Activated CD4-positive, alpha-beta T cell treated with anti-CD3 and anti-CD28 coated beads, Interleukin-2, amount 10 ng/mL, durations not matched to agents 24 days and 14 days (primary cell): ENCODE measurements at regions not wholly inside any gene's neighbourhood (a gene's known extent, or its start where the extent isn't known, plus 50 kb on each side); places are given as distances from the start of the nearest gene placed in this dataset.
"Not testable (repeated sequence)": the region's sequence is repeated elsewhere in the genome, so short reads cannot be mapped to it uniquely, and the experiment has no call there.

Experiments used
- DNase-seq: peaks from one replicate; pipeline ENCODE4 v3.0.0; 2022
- H3K27ac Mint-ChIP-seq: one replicate; pipeline ENCODE4 v1.8.0; 2022; ENCODE audit warnings: mild to moderate bottlenecking, mixed read lengths
- H3K27me3 Mint-ChIP-seq: one replicate; pipeline ENCODE4 v1.8.0; 2022; ENCODE audit warnings: mixed read lengths
- H3K36me3 Mint-ChIP-seq: one replicate; pipeline ENCODE4 v1.8.0; 2022; ENCODE audit warnings: low read depth, mild to moderate bottlenecking, mixed read lengths
- H3K4me1 Mint-ChIP-seq: one replicate; pipeline ENCODE4 v1.8.0; 2021; ENCODE audit warnings: mixed read lengths
- H3K4me3 Mint-ChIP-seq: one replicate; pipeline ENCODE4 v1.8.0; 2022; ENCODE audit warnings: mild to moderate bottlenecking, moderate library complexity, mixed read lengths
- H3K9me3 Mint-ChIP-seq: one replicate; pipeline ENCODE4 v1.8.0; 2021; ENCODE audit warnings: mixed read lengths
- intact Hi-C: fragments of 100-400 bp; cut with micrococcal nuclease; formaldehyde crosslinking; loops from one replicate; pipeline ENCODE4 v1.15.1; 2023

GRCh38 chr1:73537400-73537799, 660.6 kb downstream of the LRRIQ3 start:
- no peak overlapping the region for H3K4me3 Mint-ChIP-seq
- intact Hi-C loops: no loop called here
- H3K27me3 Mint-ChIP-seq: no peaks in the 10 kb centered on the region
- H3K36me3 Mint-ChIP-seq: no peaks in the 10 kb centered on the region
- no peak for DNase-seq
- no peak overlapping the region for H3K27ac Mint-ChIP-seq
- no peaks in the 10 kb centered on the region for H3K4me1 Mint-ChIP-seq
- peaks cover 8% of the 10 kb centered on the region for H3K9me3 Mint-ChIP-seq

GRCh38 chr1:73517603-73518191, 680.3 kb downstream of the LRRIQ3 start:
- intact Hi-C loops: no loop called here

GRCh38 chr1:73516451-73516850, 681.5 kb downstream of the LRRIQ3 start:
- DNase-seq: no peak
- Mint-ChIP-seq H3K27me3 (no peaks in the 10 kb centered on the region), H3K36me3 (no peaks in the 10 kb centered on the region), H3K4me3 (no peak overlapping the region), H3K27ac (no peak overlapping the region), H3K9me3 (peaks cover 4% of the 10 kb centered on the region), H3K4me1 (no peaks in the 10 kb centered on the region)
- intact Hi-C loops: no loop called here

More at GRCh38 chr1:73517603-73518191, 680.3 kb downstream of the LRRIQ3 start:
- Mint-ChIP-seq H3K27me3 (no peaks in the 10 kb centered on the region), H3K27ac (no peak overlapping the region), H3K4me1 (no peaks in the 10 kb centered on the region), H3K4me3 (no peak overlapping the region), H3K36me3 (no peaks in the 10 kb centered on the region), H3K9me3 (peaks cover 4% of the 10 kb centered on the region)
- DNase-seq: no peak

- Mint-ChIP-seq H3K4me1 (no peaks in the 10 kb centered on the region), H3K27ac (no peak overlapping the region), H3K9me3 (no peaks in the 10 kb centered on the region), H3K27me3 (no peaks in the 10 kb centered on the region), H3K36me3 (no peaks in the 10 kb centered on the region), H3K4me3 (no peak overlapping the region)
- intact Hi-C loops: no loop called here
- no peak for DNase-seq
Measured at GRCh38 chr1:73511038-73511437, 686.9 kb downstream of the LRRIQ3 start.

GRCh38 chr1:73500154-73500553, 697.8 kb downstream of the LRRIQ3 start:
- no peaks in the 10 kb centered on the region for H3K4me1 Mint-ChIP-seq
- intact Hi-C loops: no loop called here

GRCh38 chr1:73499671-73500070, 698.3 kb downstream of the LRRIQ3 start:
- DNase-seq: no peak
- no peaks in the 10 kb centered on the region for H3K4me1 Mint-ChIP-seq
- intact Hi-C loops: no loop called here
- no peaks in the 10 kb centered on the region for H3K9me3 Mint-ChIP-seq
- no peaks in the 10 kb centered on the region for H3K36me3 Mint-ChIP-seq
- H3K4me3 Mint-ChIP-seq: no peak overlapping the region
- no peaks in the 10 kb centered on the region for H3K27me3 Mint-ChIP-seq
- H3K27ac Mint-ChIP-seq: no peak overlapping the region

More at GRCh38 chr1:73500154-73500553, 697.8 kb downstream of the LRRIQ3 start:
- Mint-ChIP-seq H3K36me3 (no peaks in the 10 kb centered on the region), H3K4me3 (no peak overlapping the region), H3K27me3 (no peaks in the 10 kb centered on the region), H3K9me3 (no peaks in the 10 kb centered on the region), H3K27ac (no peak overlapping the region)
- no peak for DNase-seq

- H3K4me3 Mint-ChIP-seq: no peak overlapping the region
- H3K4me1 Mint-ChIP-seq: no peaks in the 10 kb centered on the region
- intact Hi-C loops: no loop called here
- H3K27me3 Mint-ChIP-seq: no peaks in the 10 kb centered on the region
- peaks cover 6% of the 10 kb centered on the region for H3K9me3 Mint-ChIP-seq
- DNase-seq: no peak
- H3K36me3 Mint-ChIP-seq: no peaks in the 10 kb centered on the region
- no peak overlapping the region for H3K27ac Mint-ChIP-seq
Measured at GRCh38 chr1:73491621-73492020, 706.4 kb downstream of the LRRIQ3 start.

GRCh38 chr1:73475316-73475870, 722.6 kb downstream of the LRRIQ3 start:
- H3K36me3 Mint-ChIP-seq: no peaks in the 10 kb centered on the region
- intact Hi-C loops: no loop called here
- no peak for DNase-seq
- H3K4me3 Mint-ChIP-seq: no peak overlapping the region
- H3K27ac Mint-ChIP-seq: no peak overlapping the region
- no peaks in the 10 kb centered on the region for H3K9me3 Mint-ChIP-seq
- H3K4me1 Mint-ChIP-seq: no peaks in the 10 kb centered on the region
- H3K27me3 Mint-ChIP-seq: no peaks in the 10 kb centered on the region

- Mint-ChIP-seq H3K4me1 (no peaks in the 10 kb centered on the region), H3K36me3 (no peaks in the 10 kb centered on the region), H3K4me3 (no peak overlapping the region), H3K27ac (no peak overlapping the region), H3K9me3 (no peaks in the 10 kb centered on the region), H3K27me3 (no peaks in the 10 kb centered on the region)
- no peak for DNase-seq
- intact Hi-C loops: no loop called here
Measured at GRCh38 chr1:73472810-73473209, 725.2 kb downstream of the LRRIQ3 start.

- Mint-ChIP-seq H3K4me1 (no peaks in the 10 kb centered on the region), H3K9me3 (no peaks in the 10 kb centered on the region), H3K27ac (no peak overlapping the region), H3K27me3 (no peaks in the 10 kb centered on the region), H3K4me3 (no peak overlapping the region), H3K36me3 (no peaks in the 10 kb centered on the region)
- no peak for DNase-seq
- intact Hi-C loops: no loop called here
Measured at GRCh38 chr1:73467731-73468130, 730.2 kb downstream of the LRRIQ3 start.

GRCh38 chr1:73463873-73464272, 734.1 kb downstream of the LRRIQ3 start:
- H3K36me3 Mint-ChIP-seq: no peaks in the 10 kb centered on the region
- H3K4me3 Mint-ChIP-seq: no peak overlapping the region
- H3K4me1 Mint-ChIP-seq: no peaks in the 10 kb centered on the region
- H3K9me3 Mint-ChIP-seq: no peaks in the 10 kb centered on the region
- H3K27ac Mint-ChIP-seq: no peak overlapping the region
- intact Hi-C loops: no loop called here
- H3K27me3 Mint-ChIP-seq: no peaks in the 10 kb centered on the region
- DNase-seq: no peak

- H3K27me3 Mint-ChIP-seq: no peaks in the 10 kb centered on the region
- H3K36me3 Mint-ChIP-seq: no peaks in the 10 kb centered on the region
- no peak overlapping the region for H3K4me3 Mint-ChIP-seq
- intact Hi-C loops: no loop called here
- peaks cover 6% of the 10 kb centered on the region for H3K9me3 Mint-ChIP-seq
- no peak for DNase-seq
- no peaks in the 10 kb centered on the region for H3K4me1 Mint-ChIP-seq
- H3K27ac Mint-ChIP-seq: no peak overlapping the region
Measured at GRCh38 chr1:73452522-73452921, 745.5 kb downstream of the LRRIQ3 start.

GRCh38 chr1:73450668-73451067, 747.3 kb downstream of the LRRIQ3 start:
- intact Hi-C loops, H3K36me3 Mint-ChIP-seq, DNase-seq, H3K27ac Mint-ChIP-seq, H3K4me3 Mint-ChIP-seq, H3K27me3 Mint-ChIP-seq, H3K4me1 Mint-ChIP-seq, H3K9me3 Mint-ChIP-seq: not testable (repeated sequence)

- Mint-ChIP-seq H3K9me3 (no peaks in the 10 kb centered on the region), H3K4me3 (no peak overlapping the region), H3K36me3 (no peaks in the 10 kb centered on the region), H3K27me3 (no peaks in the 10 kb centered on the region), H3K4me1 (no peaks in the 10 kb centered on the region), H3K27ac (no peak overlapping the region)
- no peak for DNase-seq
- intact Hi-C loops: no loop called here
Measured at GRCh38 chr1:73411479-73411878, 786.5 kb downstream of the LRRIQ3 start.

GRCh38 chr1:73401666-73402065, 796.3 kb downstream of the LRRIQ3 start:
- Mint-ChIP-seq H3K9me3 (no peaks in the 10 kb centered on the region), H3K27me3 (no peaks in the 10 kb centered on the region), H3K4me3 (no peak overlapping the region), H3K4me1 (no peaks in the 10 kb centered on the region), H3K36me3 (no peaks in the 10 kb centered on the region), H3K27ac (no peak overlapping the region)
- no peak for DNase-seq
- intact Hi-C loops: no loop called here
